PC-9 (cell line): ENCODE measurements at regions not wholly inside any gene's neighbourhood (a gene's known extent, or its start where the extent isn't known, plus 50 kb on each side); places are given as distances from the start of the nearest gene placed in this dataset.

ENCODE experiments used
- CTCF ChIP-seq: fragments of 200-600 bp; sonication (generic); conservative IDR thresholded peaks from 2 replicates; pipeline ENCODE4 v1.6.1; 2017; ENCODE audit warnings: mixed run types, antibody characterized with exemption, mild to moderate bottlenecking, moderate library complexity
- EZH2 ChIP-seq: fragments of 200-600 bp; sonication (generic); IDR thresholded peaks from 2 replicates; pipeline ENCODE4 v1.8.0; 2017; ENCODE audit warnings: antibody characterized with exemption, low read depth

- TF ChIP-seq CTCF (no peak), EZH2 (no peak)
Measured at GRCh38 chr12:20119596-20120402, 248.5 kb upstream of the PDE3A start.
